Kidney tubule cell (primary cell): ENCODE measurements at regions not wholly inside any gene's neighbourhood (a gene's known extent, or its start where the extent isn't known, plus 50 kb on each side); places are given as distances from the start of the nearest gene placed in this dataset.

Source experiments
- DNase-seq: peaks from one replicate; pipeline ENCODE4 v3.0.0-alpha.2; 2018; ENCODE audit warnings: low spot score

DNA sequence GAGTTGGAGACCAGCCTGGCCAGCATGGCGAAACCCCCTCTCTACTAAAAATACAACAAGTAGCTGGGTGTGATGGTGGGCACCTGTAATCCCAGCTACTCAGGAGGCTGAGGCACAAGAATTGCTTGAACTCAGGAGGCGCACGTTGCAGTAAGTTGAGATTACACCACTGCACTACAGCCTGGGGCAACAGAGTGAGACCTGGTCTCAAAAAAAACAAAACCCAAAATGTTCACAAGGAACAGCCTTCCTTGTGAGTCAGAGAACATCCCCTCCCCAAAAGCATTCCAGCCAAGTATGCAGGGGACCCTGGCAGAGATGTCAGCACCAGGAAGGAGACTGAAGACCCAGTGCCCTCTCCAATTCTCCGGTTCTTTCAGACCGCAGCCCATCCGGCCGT lies 314.9 kb upstream of the TSHZ3 start:
- DNase-seq = no peak

GRCh38 chr19:31664997-31665396 lies 315.8 kb upstream of the TSHZ3 start:
- DNase-seq = no peak

DNA sequence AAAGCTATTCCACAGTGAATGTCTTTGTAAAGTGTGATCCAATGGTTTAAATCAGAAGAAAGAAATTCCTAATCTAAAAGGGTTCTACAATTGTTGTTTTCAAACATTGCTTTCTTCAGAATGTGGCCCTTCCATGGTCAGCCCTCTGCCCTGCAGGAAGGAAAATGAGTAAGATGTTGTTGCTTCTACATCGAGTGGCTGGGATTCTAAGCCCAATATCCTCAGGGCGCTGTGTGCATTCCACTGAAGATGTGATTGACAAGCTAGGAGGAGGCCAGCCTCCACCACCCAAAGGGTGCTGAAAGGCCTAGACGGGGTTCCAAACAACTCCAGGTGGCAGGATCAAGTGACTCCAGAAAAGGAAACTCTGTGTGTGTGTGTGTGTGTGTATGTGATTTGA lies 316.9 kb upstream of the TSHZ3 start:
- no peak for DNase-seq

DNA sequence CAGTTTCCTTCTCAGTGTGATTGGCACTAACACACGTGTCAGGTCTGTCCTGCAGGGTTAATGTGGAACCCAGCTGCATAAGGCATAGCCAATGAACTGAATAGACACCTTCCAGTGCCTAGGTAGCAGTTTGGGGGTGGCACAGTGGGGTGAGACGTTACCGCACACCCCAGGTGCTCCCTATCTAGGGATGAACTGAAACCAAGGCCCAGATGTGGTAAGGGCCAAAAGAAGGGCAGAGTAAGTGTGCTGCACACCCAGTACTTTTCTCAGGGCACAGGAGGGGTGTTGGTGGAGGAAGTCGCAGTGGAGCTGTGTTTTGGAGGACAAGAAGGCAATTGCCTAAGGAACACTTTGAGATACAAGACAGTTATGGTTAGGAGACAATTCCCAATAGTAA lies 317.9 kb upstream of the TSHZ3 start:
- DNase-seq = no peak

- DNase-seq = no peak
These were observed 319.7 kb upstream of the TSHZ3 start for GRCh38 chr19:31668921-31669320.

GRCh38 chr19:31670931-31671330 lies 321.7 kb upstream of the TSHZ3 start:
- no peak for DNase-seq

- DNase-seq = no peak
These were observed 322.3 kb upstream of the TSHZ3 start for GRCh38 chr19:31671411-31672035.

- DNase-seq = no peak
These were observed 325.4 kb upstream of the TSHZ3 start for GRCh38 chr19:31674503-31675192.

DNA sequence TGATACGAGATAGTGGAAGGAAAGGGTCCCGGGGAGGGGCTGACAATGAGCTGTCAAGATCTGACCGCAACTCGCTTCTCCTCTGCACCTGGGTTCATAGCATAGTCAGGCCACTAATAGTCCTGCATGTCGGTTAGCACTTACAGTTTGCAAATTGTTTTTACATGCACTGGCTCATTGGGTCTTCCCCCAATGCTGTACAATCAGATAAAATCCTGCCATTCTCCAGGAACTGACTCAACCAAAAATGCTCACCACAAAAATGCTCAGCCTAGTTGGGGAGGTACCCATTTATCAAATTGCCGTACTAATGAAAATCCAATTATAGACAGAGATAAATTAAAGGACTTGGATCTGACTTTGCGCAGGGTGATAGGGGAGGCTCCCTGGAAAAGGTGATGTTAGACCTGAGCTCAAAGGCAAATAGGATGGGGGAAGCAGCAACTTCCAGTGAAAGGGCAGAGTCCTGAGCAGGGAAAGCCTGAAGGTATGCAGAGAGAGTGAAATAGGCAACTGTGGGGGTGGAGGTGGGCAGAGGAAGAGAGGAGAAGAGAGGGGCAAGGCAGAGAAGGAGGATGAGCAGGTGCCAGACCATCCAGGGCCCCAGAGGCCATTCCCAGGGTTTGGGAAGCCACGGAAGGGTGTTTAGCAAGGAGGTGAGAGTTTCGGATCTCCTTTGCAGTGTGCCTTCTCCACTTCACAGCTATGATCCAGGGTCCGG lies 326.1 kb upstream of the TSHZ3 start:
- DNase-seq = no peak

DNA sequence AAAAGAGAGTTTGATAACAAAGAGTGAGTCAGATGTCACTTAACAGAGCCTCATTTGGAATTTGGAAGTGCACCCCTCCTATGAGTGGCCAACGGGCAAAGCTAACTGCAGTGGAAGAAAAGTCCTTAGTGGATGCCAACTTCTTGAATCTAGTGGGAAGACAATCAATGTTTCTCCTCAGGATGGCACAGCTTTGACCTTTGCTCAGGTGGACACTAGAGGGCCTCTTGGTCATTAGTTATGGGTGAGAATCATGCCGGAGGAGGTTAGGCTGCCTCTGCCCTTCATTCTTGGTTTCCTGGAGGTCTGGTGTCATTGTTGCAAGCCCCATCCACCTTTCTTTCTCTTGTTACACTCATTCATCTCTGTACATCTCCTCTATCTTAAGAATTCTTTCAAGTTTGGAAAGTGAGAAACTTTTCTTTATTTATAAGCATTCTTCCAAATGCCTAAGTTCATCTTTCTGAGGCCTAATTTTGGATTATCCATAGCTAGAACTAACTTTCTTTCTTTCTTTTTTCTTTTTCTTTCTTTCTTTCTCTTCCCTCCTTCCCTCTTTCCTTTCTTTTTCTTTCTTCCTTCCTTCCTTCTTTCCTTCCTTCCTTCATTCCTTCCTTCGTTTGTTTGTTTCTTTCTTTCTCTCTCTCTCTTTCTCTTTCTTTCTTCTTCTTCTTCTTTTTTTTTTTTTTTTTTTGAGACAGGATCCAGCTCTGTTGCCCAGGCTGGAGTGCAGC lies 327.2 kb upstream of the TSHZ3 start:
- DNase-seq = peak; percentile 1

- DNase-seq = no peak
These were observed 329.2 kb upstream of the TSHZ3 start for GRCh38 chr19:31678421-31678820.

- DNase-seq = no peak
These were observed 331.9 kb upstream of the TSHZ3 start for GRCh38 chr19:31681121-31681520.

DNA sequence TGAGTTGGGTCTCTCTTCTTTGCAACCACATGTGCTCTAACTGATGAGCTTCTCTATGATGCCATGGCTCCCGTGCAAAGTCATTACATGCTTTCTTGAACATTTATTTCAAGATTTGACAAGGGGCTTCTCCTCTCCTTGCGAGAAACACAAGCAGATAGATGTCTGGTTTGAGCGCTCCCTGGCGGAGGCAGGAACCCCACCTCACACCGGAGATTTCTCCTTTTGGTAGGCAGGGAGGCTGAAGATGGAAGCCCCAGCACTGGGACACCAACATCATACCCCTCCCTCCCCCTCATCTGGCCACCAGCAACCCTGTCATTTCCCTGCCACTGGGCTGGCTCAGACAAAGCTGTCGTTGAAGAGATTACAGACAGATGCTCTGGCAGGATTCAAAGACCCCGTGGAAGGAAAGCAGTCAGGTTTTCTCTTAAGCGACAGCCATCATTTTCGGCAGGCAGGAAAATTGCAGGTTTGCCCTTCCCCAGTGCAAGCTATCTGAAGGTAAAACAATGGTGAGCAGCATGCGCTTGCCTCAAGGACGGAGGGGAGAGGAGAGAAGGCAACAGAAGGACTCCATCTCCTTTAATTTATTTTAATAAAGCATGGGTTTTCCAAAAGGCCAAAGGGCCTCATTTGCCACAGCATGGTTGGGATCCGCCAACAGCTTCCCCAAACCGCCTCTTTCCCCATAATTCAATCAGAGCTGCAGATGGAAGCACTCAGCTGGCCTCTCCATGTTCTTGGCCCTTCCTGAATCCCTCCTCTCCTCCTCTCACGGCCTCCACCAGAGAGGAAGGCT lies 344.1 kb upstream of the TSHZ3 start:
- DNase-seq = no peak

- no peak for DNase-seq
These were observed 344.7 kb upstream of the TSHZ3 start for GRCh38 chr19:31693933-31694269.

- DNase-seq = no peak
These were observed 345.5 kb upstream of the TSHZ3 start for GRCh38 chr19:31694761-31695160.

DNA sequence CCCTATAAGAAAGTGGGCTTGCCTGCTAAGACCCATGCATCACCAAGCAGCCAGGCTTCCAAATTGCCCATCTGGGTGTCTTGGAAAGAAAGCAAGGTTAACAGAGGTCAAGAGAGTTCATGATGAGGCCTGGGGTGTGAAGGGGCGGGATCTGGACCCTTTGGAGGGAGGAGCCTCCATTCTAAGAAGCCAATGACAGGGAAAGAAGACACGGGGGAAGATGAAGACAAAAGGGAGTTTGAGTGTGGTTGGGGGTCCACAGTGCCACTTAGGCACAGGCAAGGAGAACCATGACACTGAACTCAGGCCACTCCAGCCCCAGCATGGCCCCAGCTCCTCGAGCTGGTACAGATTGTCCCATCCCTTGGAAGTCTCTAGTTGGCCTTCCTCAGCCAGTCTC lies 350.2 kb upstream of the TSHZ3 start:
- DNase-seq = no peak

DNA sequence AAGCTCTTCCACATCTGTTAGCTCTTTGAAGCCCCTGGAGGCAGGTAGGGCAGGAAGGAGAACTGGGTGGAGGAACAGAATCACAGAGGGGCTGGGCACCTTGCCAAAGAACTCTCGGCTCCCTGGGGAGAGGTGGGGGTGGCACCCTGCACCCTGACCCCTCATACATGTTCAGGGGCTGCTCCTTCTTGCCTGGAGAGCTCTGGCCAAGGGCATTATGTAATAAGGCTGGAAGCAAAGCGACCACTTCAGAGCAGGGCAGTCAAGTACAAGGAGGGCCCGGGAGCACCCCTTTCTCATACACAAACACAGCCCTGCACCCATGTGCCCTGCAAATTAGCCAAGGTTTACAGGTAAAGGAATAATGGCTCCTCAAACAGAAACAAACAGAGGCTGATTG lies 351.9 kb upstream of the TSHZ3 start:
- no peak for DNase-seq

- DNase-seq = no peak
These were observed 356.4 kb upstream of the TSHZ3 start for GRCh38 chr19:31705656-31706055.

DNA sequence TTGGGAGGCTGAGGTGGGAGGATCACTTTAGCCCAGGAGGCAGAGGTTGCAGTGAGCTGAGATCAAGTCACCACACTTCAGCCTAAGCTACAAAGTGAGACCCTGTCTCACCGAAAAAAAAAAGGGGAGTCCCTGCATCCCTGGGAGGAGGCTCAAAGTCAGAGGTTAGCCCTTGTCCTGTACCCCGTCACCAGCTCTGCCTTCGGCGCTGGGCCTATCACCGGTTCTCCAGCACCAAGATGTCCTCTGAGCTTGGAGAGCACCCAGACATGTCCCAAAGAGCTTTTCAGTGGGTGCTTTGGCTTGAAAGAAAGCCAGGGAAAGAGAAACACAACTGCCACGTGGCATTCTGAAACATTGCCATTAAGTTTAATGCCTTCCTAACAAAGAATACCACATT lies 356.9 kb upstream of the TSHZ3 start:
- DNase-seq = no peak

DNA sequence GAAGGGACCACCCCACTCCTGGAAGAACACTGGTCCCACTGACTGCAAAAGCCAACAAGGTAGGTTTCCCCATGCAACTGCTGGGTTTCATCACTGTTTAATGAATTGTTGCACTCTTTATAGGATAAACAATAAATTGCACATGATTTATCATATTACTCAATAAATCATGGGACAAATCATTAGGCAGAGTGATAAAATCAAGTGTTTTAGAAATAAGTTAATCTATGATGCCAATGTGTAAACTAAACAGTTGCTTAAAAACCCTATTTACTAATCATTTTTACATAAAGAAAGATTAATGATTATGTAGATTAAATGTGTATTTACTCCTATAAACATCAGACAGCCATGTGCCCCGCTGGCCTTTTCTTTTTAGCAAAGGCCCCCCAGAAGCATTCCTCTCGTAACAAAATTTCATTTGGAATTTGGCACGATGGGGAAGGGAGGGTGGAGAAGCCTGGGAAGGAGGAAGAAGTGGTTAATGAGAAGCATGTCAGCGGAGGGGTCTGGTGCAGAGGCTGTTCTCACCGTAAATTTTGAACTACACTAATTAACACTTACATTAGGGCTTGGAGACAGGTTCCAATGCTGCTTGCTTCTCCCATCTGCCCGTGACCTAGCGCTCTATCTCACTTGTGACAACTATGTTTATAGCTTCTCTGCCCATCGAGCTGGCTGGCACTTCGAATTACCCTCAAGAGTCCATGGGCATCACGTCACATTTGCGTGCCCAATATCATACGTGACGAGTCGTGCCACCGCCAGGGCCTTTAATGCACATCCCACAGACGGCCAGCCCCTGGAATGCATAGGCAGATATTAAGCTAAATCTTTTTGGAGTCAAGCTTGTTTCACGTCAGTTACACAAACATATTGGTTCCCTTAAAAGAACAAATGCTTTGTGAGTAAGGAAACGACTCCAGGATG lies 357.7 kb upstream of the TSHZ3 start:
- no peak for DNase-seq

GRCh38 chr19:31708520-31708919 lies 359.3 kb upstream of the TSHZ3 start:
- no peak for DNase-seq
